ENCODE measurements at regions not wholly inside any gene's neighbourhood (a gene's known extent, or its start where the extent isn't known, plus 50 kb on each side); places are given as distances from the start of the nearest gene placed in this dataset.
"Not testable (repeated sequence)": the region's sequence is repeated elsewhere in the genome, so short reads cannot be mapped to it uniquely, and the experiment has no call there.

DNA sequence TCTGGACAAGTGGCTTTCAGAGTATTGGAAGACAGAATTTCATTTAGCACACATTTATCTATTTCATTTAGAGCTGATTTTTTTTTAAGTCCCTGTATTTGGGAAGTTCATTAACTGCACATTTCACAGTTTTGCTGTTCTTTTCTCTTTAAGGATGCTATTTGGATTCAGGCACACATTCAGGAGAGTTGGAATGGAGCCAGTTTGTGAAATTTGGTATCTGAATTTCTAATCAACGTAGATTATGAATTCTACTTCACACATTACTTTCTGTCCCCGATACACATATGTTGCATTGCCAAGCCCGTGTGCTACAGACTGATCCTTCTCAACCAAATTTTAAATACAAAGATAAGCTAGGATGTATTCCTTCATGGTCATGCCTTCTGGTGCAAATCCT is 503.9 kb downstream of the IRS1 start:
- 83% methylated on average over 3 of the region's 3 CpGs for WGBS (ENCODE audit: low lambda C conversion rate, missing lambda C conversion rate)
- no peaks in the 10 kb centered on the region for H3K36me3 ChIP-seq (replicated peaks; ENCODE audit: insufficient read depth, low read depth)
- H3K4me3 ChIP-seq: no peak overlapping the region
- no peaks in the 10 kb centered on the region for H3K4me1 ChIP-seq (ENCODE audit: insufficient read depth)
- peaks cover 3% of the 10 kb centered on the region for H3K9me3 ChIP-seq (ENCODE audit: low read depth)
- no peaks in the 10 kb centered on the region for H3K79me2 ChIP-seq
- H4K20me1 ChIP-seq (ENCODE audit: insufficient read depth, poor library complexity, severe bottlenecking): no peaks in the 10 kb centered on the region
- no peak overlapping the region for H2AFZ ChIP-seq
- no peaks in the 10 kb centered on the region for H3K9me2 ChIP-seq (replicated peaks; ENCODE audit: insufficient read depth)
- DNase-seq (ENCODE audit: low spot score): no peak
- TF ChIP-seq, protein P1, sequence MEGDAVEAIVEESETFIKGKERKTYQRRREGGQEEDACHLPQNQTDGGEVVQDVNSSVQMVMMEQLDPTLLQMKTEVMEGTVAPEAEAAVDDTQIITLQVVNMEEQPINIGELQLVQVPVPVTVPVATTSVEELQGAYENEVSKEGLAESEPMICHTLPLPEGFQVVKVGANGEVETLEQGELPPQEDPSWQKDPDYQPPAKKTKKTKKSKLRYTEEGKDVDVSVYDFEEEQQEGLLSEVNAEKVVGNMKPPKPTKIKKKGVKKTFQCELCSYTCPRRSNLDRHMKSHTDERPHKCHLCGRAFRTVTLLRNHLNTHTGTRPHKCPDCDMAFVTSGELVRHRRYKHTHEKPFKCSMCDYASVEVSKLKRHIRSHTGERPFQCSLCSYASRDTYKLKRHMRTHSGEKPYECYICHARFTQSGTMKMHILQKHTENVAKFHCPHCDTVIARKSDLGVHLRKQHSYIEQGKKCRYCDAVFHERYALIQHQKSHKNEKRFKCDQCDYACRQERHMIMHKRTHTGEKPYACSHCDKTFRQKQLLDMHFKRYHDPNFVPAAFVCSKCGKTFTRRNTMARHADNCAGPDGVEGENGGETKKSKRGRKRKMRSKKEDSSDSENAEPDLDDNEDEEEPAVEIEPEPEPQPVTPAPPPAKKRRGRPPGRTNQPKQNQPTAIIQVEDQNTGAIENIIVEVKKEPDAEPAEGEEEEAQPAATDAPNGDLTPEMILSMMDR (IDR thresholded peaks at IDR 0.05; ENCODE audit: poor library complexity): no peak
- TF ChIP-seq EZH2phosphoT487 (IDR thresholded peaks at IDR 0.05; ENCODE audit: low read depth, severe bottlenecking, unreplicated experiment) (no peak), EZH2 (IDR thresholded peaks at IDR 0.05; ENCODE audit: borderline replicate concordance) (no peak)
- no peak overlapping the region for H3K4me2 ChIP-seq
- no peak overlapping the region for H3K27ac ChIP-seq
- H3K27me3 ChIP-seq: no peaks in the 10 kb centered on the region

DNA sequence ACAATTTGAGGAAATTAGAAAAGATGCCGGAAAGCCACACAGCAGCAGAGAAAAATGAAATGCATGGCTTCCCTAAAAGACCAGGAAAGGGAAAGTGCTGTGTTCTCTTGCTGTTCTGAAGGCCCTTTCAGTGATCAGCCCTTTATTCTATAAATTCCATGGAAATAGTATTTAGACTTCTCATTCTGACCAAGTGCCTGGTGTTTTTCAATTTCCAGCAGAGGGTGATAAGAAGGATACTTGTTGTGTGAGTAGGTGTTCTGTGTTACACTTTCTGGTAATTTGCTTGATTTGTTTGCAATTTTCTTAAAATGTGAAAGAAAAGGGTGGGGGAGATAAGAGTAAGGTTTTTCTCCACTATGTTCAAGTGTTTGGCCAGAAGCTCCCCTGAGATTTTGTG is 504.5 kb downstream of the IRS1 start:
- H3K9me2 ChIP-seq (replicated peaks; ENCODE audit: insufficient read depth): no peaks in the 10 kb centered on the region
- H3K4me2 ChIP-seq: no peak overlapping the region
- no peaks in the 10 kb centered on the region for H3K4me1 ChIP-seq (ENCODE audit: insufficient read depth)
- TF ChIP-seq EZH2phosphoT487 (IDR thresholded peaks at IDR 0.05; ENCODE audit: low read depth, severe bottlenecking, unreplicated experiment): no peak
- TF ChIP-seq EZH2 (IDR thresholded peaks at IDR 0.05; ENCODE audit: borderline replicate concordance): no peak
- TF ChIP-seq, protein P1 (IDR thresholded peaks at IDR 0.05; ENCODE audit: poor library complexity): no peak
- peaks cover 6% of the 10 kb centered on the region for H3K9me3 ChIP-seq (ENCODE audit: low read depth)
- no peaks in the 10 kb centered on the region for H3K79me2 ChIP-seq
- DNase-seq (ENCODE audit: low spot score): no peak
- H3K27ac ChIP-seq: no peak overlapping the region
- H4K20me1 ChIP-seq (ENCODE audit: insufficient read depth, poor library complexity, severe bottlenecking): no peaks in the 10 kb centered on the region
- no peaks in the 10 kb centered on the region for H3K36me3 ChIP-seq (replicated peaks; ENCODE audit: insufficient read depth, low read depth)
- no peak overlapping the region for H3K4me3 ChIP-seq
- H2AFZ ChIP-seq: no peak overlapping the region
- 49% methylated on average over 1 of the region's 1 CpG for WGBS (ENCODE audit: low lambda C conversion rate, missing lambda C conversion rate)
- H3K27me3 ChIP-seq: no peaks in the 10 kb centered on the region

- not testable (repeated sequence) for H3K4me2 ChIP-seq; H2AFZ ChIP-seq; H3K27me3 ChIP-seq; DNase-seq (ENCODE audit: low spot score); H3K4me3 ChIP-seq; H3K9me2 ChIP-seq (replicated peaks; ENCODE audit: insufficient read depth); H3K79me2 ChIP-seq; H3K27ac ChIP-seq; H4K20me1 ChIP-seq (ENCODE audit: insufficient read depth, poor library complexity, severe bottlenecking); H3K9me3 ChIP-seq (ENCODE audit: low read depth); H3K4me1 ChIP-seq (ENCODE audit: insufficient read depth); H3K36me3 ChIP-seq (replicated peaks; ENCODE audit: insufficient read depth, low read depth)
- 100% methylated on average over 1 of the region's 1 CpG for WGBS (ENCODE audit: low lambda C conversion rate, missing lambda C conversion rate)
These were observed 508.3 kb downstream of the IRS1 start for GRCh38 chr2:226291281-226291680.

- TF ChIP-seq EZH2phosphoT487 (IDR thresholded peaks at IDR 0.05; ENCODE audit: low read depth, severe bottlenecking, unreplicated experiment): no peak
- TF ChIP-seq EZH2 (IDR thresholded peaks at IDR 0.05; ENCODE audit: borderline replicate concordance): no peak
- TF ChIP-seq, protein P1 (IDR thresholded peaks at IDR 0.05; ENCODE audit: poor library complexity): no peak
- no peaks in the 10 kb centered on the region for H3K4me1 ChIP-seq (ENCODE audit: insufficient read depth)
- WGBS (ENCODE audit: low lambda C conversion rate, missing lambda C conversion rate): 74% methylated on average over 2 of the region's 2 CpGs
- no peak overlapping the region for H3K4me2 ChIP-seq
- DNase-seq (ENCODE audit: low spot score): no peak
- no peaks in the 10 kb centered on the region for H3K9me2 ChIP-seq (replicated peaks; ENCODE audit: insufficient read depth)
- H3K36me3 ChIP-seq (replicated peaks; ENCODE audit: insufficient read depth, low read depth): no peaks in the 10 kb centered on the region
- H3K27ac ChIP-seq: no peak overlapping the region
- no peak overlapping the region for H3K4me3 ChIP-seq
- H2AFZ ChIP-seq: no peak overlapping the region
- no peaks in the 10 kb centered on the region for H3K27me3 ChIP-seq
- peaks cover 6% of the 10 kb centered on the region for H3K9me3 ChIP-seq (ENCODE audit: low read depth)
- H4K20me1 ChIP-seq (ENCODE audit: insufficient read depth, poor library complexity, severe bottlenecking): no peaks in the 10 kb centered on the region
- H3K79me2 ChIP-seq: no peaks in the 10 kb centered on the region
These were observed 512.7 kb downstream of the IRS1 start for GRCh38 chr2:226286916-226287315.

All from hepatocyte (in vitro differentiated cells).